Kidney (tissue), 13 donors: ENCODE measurements at regions not wholly inside any gene's neighbourhood (a gene's known extent, or its start where the extent isn't known, plus 50 kb on each side); places are given as distances from the start of the nearest gene placed in this dataset.

Source experiments
- DNase-seq, 5 donors: peaks; one replicate each; pipeline ENCODE4 v3.0.0-alpha.2; 2013 to 2020
- FAIRE-seq: peaks from 2 replicates; lab custom pipeline; 2012; peaks lifted over from hg19 to GRCh38; lab: Jason Lieb, UNC
- H3K27ac ChIP-seq, 2 donors: one replicate each; pipeline ENCODE4 v1.7.0; 2013; ENCODE audit warnings: low read depth in 2 of 2, low read length in 2 of 2, inconsistent platforms in 1 of 2
- H3K27me3 ChIP-seq: one replicate; pipeline ENCODE4 v1.7.1; 2013; ENCODE audit warnings: low read length, inconsistent platforms; ENCODE audit not compliant: control insufficient read depth, insufficient read depth
- H3K36me3 ChIP-seq, 3 donors: one replicate each; pipeline versions ENCODE4 v1.7.0 to v1.7.1; 2013; ENCODE audit warnings: low read length in 3 of 3, control low read depth in 1 of 3, inconsistent platforms in 1 of 3; ENCODE audit not compliant: insufficient read depth in 3 of 3, control insufficient read depth in 2 of 3
- H3K4me1 ChIP-seq, 3 donors: one replicate each; pipeline versions ENCODE4 v1.7.0 to v1.7.1; 2013; ENCODE audit warnings: low read length in 3 of 3, inconsistent platforms in 1 of 3, low read depth in 1 of 3; ENCODE audit not compliant: control insufficient read depth in 2 of 3, insufficient read depth in 2 of 3
- H3K4me3 ChIP-seq, 3 donors: one replicate each; pipeline versions ENCODE4 v1.7.0 to v1.8.1; 2013; ENCODE audit warnings: low read length in 3 of 3, control low read depth in 1 of 3, inconsistent platforms in 1 of 3
- H3K9ac ChIP-seq, 3 donors: one replicate each; pipeline versions ENCODE4 v1.7.0 to v1.7.1; 2013; ENCODE audit warnings: low read length in 3 of 3, control low read depth in 1 of 3, inconsistent platforms in 1 of 3
- H3K9me3 ChIP-seq, 3 donors: one replicate each; pipeline versions ENCODE4 v1.7.0 to v1.7.1; 2013; ENCODE audit warnings: low read length in 3 of 3, control low read depth in 1 of 3, inconsistent platforms in 1 of 3; ENCODE audit not compliant: control insufficient read depth in 2 of 3, insufficient read depth in 1 of 3
- CTCF ChIP-seq: IDR thresholded peaks from 3 replicates; pipeline ENCODE4 v1.5.1; 2012; ENCODE audit warnings: mild to moderate bottlenecking, moderate library complexity, borderline replicate concordance; ENCODE audit not compliant: insufficient read depth; ENCODE audit errors: extremely low read depth
- intact Hi-C: fragments of 100-400 bp; cut with DNase I; formaldehyde crosslinking; loops from one replicate; pipeline ENCODE4 v1.11.1; 2022
- donor health status: control.
- donor health status: control.
- donor health status: control.
- donor health status: control.
- donor health status: control.
- donor health status: DM: yes; HTN: yes; CAD: no.
- donor health status: Normal renal cell carcinoma (clear cell type).

GRCh38 chr7:17396692-17397091 lies 98.2 kb downstream of the AHR start:
- Histone ChIP-seq H3K9me3 (peaks cover 0 to 6% (median 0%) of the 10 kb centered on the region in 3 donors), H3K27ac (no peak overlapping the region), H3K4me1 (no peaks in the 10 kb centered on the region), H3K27me3 (no peaks in the 10 kb centered on the region), H3K36me3 (no peaks in the 10 kb centered on the region), H3K4me3 (no peak overlapping the region), H3K9ac (no peak overlapping the region)
- no peak for DNase-seq
- TF ChIP-seq CTCF: no peak
- intact Hi-C loops: no loop called here
- no peak for FAIRE-seq

GRCh38 chr7:17401791-17402627 lies 103.6 kb downstream of the AHR start:
- intact Hi-C loops: no loop called here
- no peaks in the 10 kb centered on the region for H3K4me1 ChIP-seq
- FAIRE-seq (no peak), DNase-seq (no peak)
- no peaks in the 10 kb centered on the region for H3K36me3 ChIP-seq
- no peaks in the 10 kb centered on the region for H3K9me3 ChIP-seq
- H3K9ac ChIP-seq: no peak overlapping the region
- TF ChIP-seq CTCF: no peak
- no peaks in the 10 kb centered on the region for H3K27me3 ChIP-seq
- H3K4me3 ChIP-seq: no peak overlapping the region
- no peak overlapping the region for H3K27ac ChIP-seq

- Histone ChIP-seq H3K4me1 (peaks cover 0 to 4% (median 0%) of the 10 kb centered on the region in 3 donors), H3K36me3 (no peaks in the 10 kb centered on the region), H3K27me3 (no peaks in the 10 kb centered on the region), H3K27ac (no peak overlapping the region), H3K9ac (no peak overlapping the region), H3K9me3 (no peaks in the 10 kb centered on the region), H3K4me3 (no peak overlapping the region)
- no peak for TF ChIP-seq CTCF
- no peak for DNase-seq
- FAIRE-seq: no peak
- intact Hi-C loops: no loop called here
Measured at GRCh38 chr7:17402628-17403278, 104.3 kb downstream of the AHR start.
